K562 (cell line): ENCODE measurements at regions not wholly inside any gene's neighbourhood (a gene's known extent, or its start where the extent isn't known, plus 50 kb on each side); places are given as distances from the start of the nearest gene placed in this dataset.

Source experiments
- ATAC-seq: fragments of 200-7000 bp; cut with Tn5 transposase; 3 replicates; pipeline ENCODE4 v1.9.1; 2020; ENCODE audit warnings: moderate library complexity
- BruUV-seq: library from RNA; stranded (reverse); fragments of 400-500 nt; replicated peaks from 2 replicates; lab custom pipeline; 2021; lab: Mats Ljungman, UMichigan
- CTCF ChIA-PET: fragments of 300-600 bp; formaldehyde crosslinking; extraction: SDS; loops from one replicate; lab custom pipeline; 2021; ENCODE audit warnings: low intra/inter-chr PET ratio; lab: Yijun Ruan, JAX
- POLR2A ChIA-PET: fragments of 300-600, 350-650 bp; sonication (Branson Sonifier 250); formaldehyde crosslinking; extraction: SDS; loops from one replicate; lab custom pipeline; 2021; ENCODE audit warnings: antibody characterized with exemption, inconsistent platforms; lab: Yijun Ruan, JAX
- DNase-seq, 4 experiments: peaks; one replicate each; pipeline versions ENCODE4 v3.0.0 to v3.0.0-alpha.2; 2011 to 2018; ENCODE audit warnings: low spot score in 3 of 4, mixed read lengths in 3 of 4; ENCODE audit errors: extremely low read depth in 1 of 4
- FAIRE-seq: peaks from 2 replicates; lab custom pipeline; 2011; peaks lifted over from hg19 to GRCh38; lab: Jason Lieb, UNC
- H2AFZ ChIP-seq: 2 replicates; pipeline ENCODE4 v1.6.0; 2011; ENCODE audit warnings: low read depth, low read length, control low read depth, inconsistent platforms
- H3K27ac ChIP-seq: fragments of 200-600 bp; 3 replicates; pipeline ENCODE4 v1.8.0; 2011; ENCODE audit warnings: low read depth, mild to moderate bottlenecking, control low read depth, inconsistent platforms, low read length, moderate library complexity, mixed read lengths; ENCODE audit errors: extremely low read depth
- H3K27me3 ChIP-seq, 2 experiments: fragments of 300-600 bp in 1 of 2; 2 replicates in 1 of 2; 3 replicates in 1 of 2; pipeline versions ENCODE4 v1.6.0 to v1.8.0; 2011; ENCODE audit warnings: inconsistent platforms in 2 of 2, low read length in 2 of 2, mild to moderate bottlenecking in 1 of 2, mixed read lengths in 1 of 2, moderate library complexity in 1 of 2; ENCODE audit not compliant: control insufficient read depth in 2 of 2, insufficient read depth in 2 of 2
- H3K36me3 ChIP-seq: fragments of 300-600 bp; 3 replicates; pipeline ENCODE4 v1.8.0; 2011; ENCODE audit warnings: mild to moderate bottlenecking, low read length, inconsistent platforms; ENCODE audit not compliant: control insufficient read depth, insufficient read depth
- H3K4me1 ChIP-seq, 2 experiments: fragments of 200-600 bp in 1 of 2; replicated peaks in 1 of 2; 2 replicates in 1 of 2; 3 replicates in 1 of 2; pipeline versions ENCODE4 v1.5.1 to v1.8.0; 2011; ENCODE audit warnings: inconsistent platforms in 2 of 2, low read length in 2 of 2, mild to moderate bottlenecking in 1 of 2, mixed read lengths in 1 of 2, moderate library complexity in 1 of 2; ENCODE audit not compliant: control insufficient read depth in 2 of 2, insufficient read depth in 2 of 2
- H3K4me2 ChIP-seq: 2 replicates; pipeline ENCODE4 v1.6.1; 2011; ENCODE audit warnings: low read length, control low read depth, inconsistent platforms, mixed read lengths; ENCODE audit not compliant: insufficient read depth
- H3K4me3 ChIP-seq: fragments of 200-600 bp; sonication (generic), shearing (Covaris generic); 2 replicates; pipeline ENCODE4 v1.5.1; 2016; ENCODE audit warnings: control low read depth, inconsistent platforms
- H3K79me2 ChIP-seq: fragments of 200-600 bp; 3 replicates; pipeline ENCODE4 v1.8.0; 2011; ENCODE audit warnings: low read length, inconsistent platforms; ENCODE audit not compliant: control insufficient read depth, insufficient read depth
- H3K9ac ChIP-seq, 2 experiments: 2 replicates each; pipeline versions ENCODE4 v1.6.0 to v1.6.1; 2011; ENCODE audit warnings: low read depth in 2 of 2, low read length in 2 of 2, control low read depth in 1 of 2, inconsistent platforms in 1 of 2, mild to moderate bottlenecking in 1 of 2, mixed read lengths in 1 of 2; ENCODE audit not compliant: insufficient read depth in 1 of 2
- H3K9me1 ChIP-seq: one replicate; pipeline ENCODE4 v1.6.0; 2011; ENCODE audit warnings: inconsistent platforms, mild to moderate bottlenecking, low read length, moderate library complexity; ENCODE audit not compliant: control insufficient read depth, insufficient read depth
- H3K9me3 ChIP-seq: replicated peaks from 2 replicates; pipeline ENCODE4 v1.5.1; 2011; ENCODE audit warnings: low read depth, low read length, inconsistent platforms; ENCODE audit not compliant: control insufficient read depth, insufficient read depth
- H4K20me1 ChIP-seq: replicated peaks from 2 replicates; pipeline ENCODE4 v1.6.1; 2011; ENCODE audit warnings: low read length, inconsistent platforms, mixed read lengths; ENCODE audit not compliant: control insufficient read depth, insufficient read depth
- CHD2 ChIP-seq: IDR thresholded peaks from 2 replicates; pipeline ENCODE4 v1.6.1; 2011; ENCODE audit warnings: low read depth, low read length
- HNRNPUL1 ChIP-seq: fragments of 200-400 bp; formaldehyde crosslinking; IDR thresholded peaks from 2 replicates; pipeline ENCODE4 v1.6.1; 2017; ENCODE audit warnings: low read length
- MEIS2 ChIP-seq: fragments of 450-650 bp; IDR thresholded peaks from 2 replicates; pipeline ENCODE4 v1.6.1; 2014; ENCODE audit warnings: mild to moderate bottlenecking; ENCODE audit not compliant: partially characterized antibody
- RBM14 ChIP-seq: fragments of 200-400 bp; formaldehyde crosslinking; IDR thresholded peaks from 2 replicates; pipeline ENCODE4 v1.6.1; 2018; ENCODE audit warnings: low read depth, mild to moderate bottlenecking, low read length, moderate library complexity, borderline replicate concordance; ENCODE audit not compliant: insufficient read depth
- U2AF2 ChIP-seq: fragments of 200-400 bp; formaldehyde crosslinking; optimal IDR thresholded peaks from 2 replicates; pipeline ENCODE3; 2017; ENCODE audit warnings: low read depth, mild to moderate bottlenecking, low read length
- ZNF134 ChIP-seq: fragments of 250-450 bp; sonication (Bioruptor Pico); conservative IDR thresholded peaks from 2 replicates; pipeline ENCODE4 v1.4.0; 2020
- ZNF146 ChIP-seq: IDR thresholded peaks from one replicate; pipeline ENCODE4 v1.6.1; 2018; ENCODE audit warnings: missing compliant biosample characterization; ENCODE audit not compliant: unreplicated experiment
- ZNF280B ChIP-seq: fragments of 250-450 bp; sonication (Bioruptor Pico); IDR thresholded peaks from 2 replicates; pipeline ENCODE4 v1.5.1; 2021; ENCODE audit warnings: mild to moderate bottlenecking
- ZNF436 ChIP-seq: fragments of 250-450, 450-650 bp; sonication (Bioruptor Pico); formaldehyde crosslinking; IDR thresholded peaks from 2 replicates; pipeline ENCODE4 v1.7.0; 2020; ENCODE audit warnings: mild to moderate bottlenecking
- ZNF518B ChIP-seq: fragments of 250-450 bp; sonication (Bioruptor Pico); IDR thresholded peaks from 2 replicates; pipeline ENCODE4 v1.5.0; 2021; ENCODE audit warnings: mild to moderate bottlenecking, moderate library complexity
- ZNF780A ChIP-seq: fragments of 250-450 bp; sonication (Bioruptor Pico); IDR thresholded peaks from 2 replicates; pipeline ENCODE4 v1.5.0; 2021; ENCODE audit warnings: mild to moderate bottlenecking
- whole genome bisulfite sequencing: fragments of 100-300 bp; shearing (Covaris generic); methylation state at CpG from one replicate; pipeline ENCODE4 v1.1.6; 2016; ENCODE audit warnings: low coverage, mixed read lengths; ENCODE audit not compliant: insufficient coverage; ENCODE audit errors: missing lambda C conversion rate; 5-methylcytosine and 5-hydroxymethylcytosine counted together
- in situ Hi-C: fragments of 300-500 bp; cut with MboI; formaldehyde crosslinking; loops from 4 replicates; pipeline ENCODE4 v1.15.0; 2018; ENCODE audit warnings: inconsistent platforms, mixed read lengths
- intact Hi-C: fragments of 100-400 bp; cut with micrococcal nuclease; formaldehyde crosslinking; loops from 2 replicates; pipeline ENCODE4 v1.14.2; 2022

- no peaks in the 10 kb centered on the region for H3K4me1 ChIP-seq
- H3K4me2 ChIP-seq = no peak overlapping the region
- WGBS = 0% methylated on average over 2 of the region's 2 CpGs
- no peak overlapping the region for H3K9ac ChIP-seq
- no peaks in the 10 kb centered on the region for H3K79me2 ChIP-seq
- no TSS peak for BruUV-seq
- CTCF ChIA-PET = interaction anchor here (0.6 kb wide), 1 partner anchor 36 kb away, joined by 4 read pairs; no protein-coding TSS in a partner anchor
- no peak overlapping the region for H3K4me3 ChIP-seq
- DNase-seq (no peak), FAIRE-seq (no peak), ATAC-seq (no peak)
- intact Hi-C loops = no loop called here
- no peaks in the 10 kb centered on the region for H3K36me3 ChIP-seq
- H2AFZ ChIP-seq = no peak overlapping the region
- no peak for TF ChIP-seq HNRNPUL1
- TF ChIP-seq ZNF134 (CRISPR knock-in tag) = peak; percentile 82
- no peak for TF ChIP-seq CHD2
- POLR2A ChIA-PET = no interaction called here
- in situ Hi-C loops = no loop called here
- H3K27ac ChIP-seq = no peak overlapping the region
- H3K9me3 ChIP-seq = no peaks in the 10 kb centered on the region
- H3K9me1 ChIP-seq = no peaks in the 10 kb centered on the region
- H3K27me3 ChIP-seq = no peaks in the 10 kb centered on the region
- H4K20me1 ChIP-seq = no peaks in the 10 kb centered on the region
Observed at GRCh38 chr13:73681779-73682178, 452.4 kb downstream of the KLF12 start.

- no peak overlapping the region for H2AFZ ChIP-seq
- intact Hi-C loops (no loop called here), in situ Hi-C loops (no loop called here)
- FAIRE-seq (no peak), ATAC-seq (no peak), DNase-seq (no peak)
- no peak overlapping the region for H3K4me3 ChIP-seq
- no peaks in the 10 kb centered on the region for H4K20me1 ChIP-seq
- no TSS peak for BruUV-seq
- no peaks in the 10 kb centered on the region for H3K79me2 ChIP-seq
- TF ChIP-seq ZNF780A (CRISPR knock-in tag) = no peak
- no peak for TF ChIP-seq MEIS2
- no peak for TF ChIP-seq ZNF518B (CRISPR knock-in tag)
- TF ChIP-seq U2AF2 = no peak
- no peak for TF ChIP-seq ZNF280B (CRISPR knock-in tag)
- no peak for TF ChIP-seq ZNF436 (CRISPR knock-in tag)
- TF ChIP-seq RBM14 = no peak
- no peak for TF ChIP-seq ZNF146 (CRISPR knock-in tag)
- no peaks in the 10 kb centered on the region for H3K36me3 ChIP-seq
- no peak overlapping the region for H3K27ac ChIP-seq
- H3K4me2 ChIP-seq = no peak overlapping the region
- no peaks in the 10 kb centered on the region for H3K9me1 ChIP-seq
- no peaks in the 10 kb centered on the region for H3K9me3 ChIP-seq
- H3K9ac ChIP-seq = no peak overlapping the region
- ChIA-PET CTCF (interaction anchor here (0.6 kb wide), 1 partner anchor 35 kb away, joined by 4 read pairs; no protein-coding TSS in a partner anchor), POLR2A (interaction anchor here (0.6 kb wide), 1 partner anchor 9 kb away, joined by 3 read pairs; no protein-coding TSS in a partner anchor)
- no peaks in the 10 kb centered on the region for H3K4me1 ChIP-seq
- H3K27me3 ChIP-seq = no peaks in the 10 kb centered on the region
- 0% methylated on average over 3 of the region's 3 CpGs for WGBS
Observed at GRCh38 chr13:73681015-73681414, 453.2 kb downstream of the KLF12 start.
